KOPT-K1 (cell line): ENCODE measurements at regions not wholly inside any gene's neighbourhood (a gene's known extent, or its start where the extent isn't known, plus 50 kb on each side); places are given as distances from the start of the nearest gene placed in this dataset.
"Not testable (repeated sequence)": the region's sequence is repeated elsewhere in the genome, so short reads cannot be mapped to it uniquely, and the experiment has no call there.

ENCODE experiments used
- H3K27ac ChIP-seq: fragments of 200-600 bp; sonication (generic); 2 replicates; pipeline ENCODE4 v1.5.1; 2016; ENCODE audit warnings: antibody characterized with exemption, mild to moderate bottlenecking, low read depth, low read length; ENCODE audit not compliant: poor library complexity, severe bottlenecking
- H3K36me3 ChIP-seq: fragments of 200-600 bp; sonication (generic); 2 replicates; pipeline ENCODE4 v1.5.1; 2017; ENCODE audit warnings: antibody characterized with exemption, mild to moderate bottlenecking, low read length, moderate library complexity; ENCODE audit not compliant: insufficient read depth
- H3K9me3 ChIP-seq: fragments of 200-600 bp; sonication (generic); 2 replicates; pipeline ENCODE4 v1.5.1; 2017; ENCODE audit warnings: antibody characterized with exemption, low read length, mild to moderate bottlenecking; ENCODE audit not compliant: insufficient read depth, poor library complexity, severe bottlenecking

DNA sequence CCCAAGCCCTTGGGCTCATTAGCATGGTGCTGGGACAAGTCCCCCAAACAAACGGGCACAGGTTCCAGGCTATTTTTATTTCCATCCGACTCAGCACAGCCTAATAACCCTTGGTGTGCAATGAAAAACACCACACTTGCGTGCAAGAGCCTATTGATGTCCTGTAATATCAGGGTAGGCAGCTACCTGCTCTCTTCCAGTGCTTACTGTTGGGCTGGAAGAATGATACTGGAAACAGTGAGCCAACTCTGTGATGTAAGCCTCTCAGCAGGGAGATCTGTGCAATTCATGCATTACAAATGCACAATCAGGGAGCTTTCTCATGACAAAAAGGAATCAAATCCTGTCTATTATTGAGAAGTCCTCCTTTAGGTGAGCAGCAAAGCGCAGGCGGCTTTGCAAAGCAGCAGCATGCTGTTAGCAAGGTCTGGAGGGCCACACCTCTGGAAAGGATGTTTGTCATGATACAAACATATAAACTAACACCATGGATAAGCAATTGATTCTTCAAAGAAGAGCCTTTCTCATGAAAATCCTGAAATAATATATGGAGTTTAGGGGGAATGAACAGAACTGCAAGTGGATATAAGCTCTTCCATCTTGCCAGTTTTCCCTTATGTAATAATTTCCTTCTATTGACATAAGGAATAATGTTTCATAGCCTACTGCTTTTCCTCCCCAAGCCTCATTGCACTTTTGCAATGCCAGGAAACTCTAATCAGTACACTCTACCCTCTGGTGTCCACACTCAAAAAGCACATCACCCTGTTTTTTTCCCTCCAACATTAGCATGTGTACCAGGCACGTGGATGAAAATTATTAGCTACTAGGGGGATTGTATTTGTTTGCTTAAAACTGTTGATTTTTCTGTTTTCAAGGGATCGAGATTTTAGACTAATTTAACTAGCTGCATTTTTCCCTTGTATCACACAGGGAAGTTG lies 151.1 kb downstream of the ATP6V0E2 start:
- H3K36me3 ChIP-seq, H3K9me3 ChIP-seq, H3K27ac ChIP-seq: not testable (repeated sequence)

DNA sequence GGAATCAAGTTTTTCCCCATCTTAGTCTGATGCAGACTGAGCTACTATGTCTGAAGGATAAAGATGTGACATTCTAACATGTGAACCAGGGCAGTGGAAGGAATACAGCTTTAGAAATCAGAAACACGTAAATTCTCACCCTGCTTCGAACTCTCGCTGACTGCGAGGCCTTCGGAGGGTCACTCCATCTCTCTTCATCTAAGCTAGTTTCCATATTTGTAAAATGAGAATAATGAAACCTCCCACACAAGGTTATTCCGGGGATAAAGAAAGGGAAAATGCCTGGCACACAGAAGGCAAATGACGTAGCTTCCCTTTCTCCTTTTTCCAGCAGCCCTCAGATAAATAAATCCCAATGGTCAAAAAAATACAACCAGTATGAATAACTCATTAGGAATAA lies 152.0 kb downstream of the ATP6V0E2 start:
- not testable (repeated sequence) for H3K27ac ChIP-seq, H3K9me3 ChIP-seq, H3K36me3 ChIP-seq

DNA sequence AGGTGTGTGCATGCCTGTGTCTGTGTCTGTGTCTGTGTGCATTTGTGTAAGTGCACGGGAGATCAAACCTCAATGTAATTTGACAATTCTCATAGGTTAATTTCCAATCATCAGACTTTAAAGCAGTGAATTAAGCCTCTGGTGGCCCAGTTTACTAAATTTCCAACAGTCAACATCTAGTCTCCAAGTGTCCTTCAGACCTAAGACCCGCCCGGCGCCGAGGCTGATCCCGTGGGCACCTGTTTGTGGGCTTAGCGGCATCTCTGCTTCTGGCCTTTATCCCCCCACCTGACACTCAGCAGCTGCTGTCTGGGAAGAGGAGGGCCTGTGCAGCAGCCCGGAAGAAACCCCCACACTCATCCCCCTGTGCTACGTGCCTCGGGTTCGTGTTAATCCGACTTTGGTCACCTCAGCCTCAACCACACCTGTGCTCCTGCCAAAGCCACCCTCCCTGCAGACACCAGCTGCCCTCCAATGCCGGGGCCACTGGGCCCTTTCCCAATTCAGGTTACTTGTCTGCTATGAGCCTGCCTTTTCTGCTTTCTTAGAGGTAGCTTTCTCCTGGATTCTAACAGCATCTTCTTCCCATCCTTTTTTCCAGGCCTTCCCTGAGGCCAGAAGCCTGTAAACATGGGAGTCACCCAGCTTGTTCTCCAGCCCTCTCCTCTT lies 154.7 kb downstream of the ATP6V0E2 start:
- not testable (repeated sequence) for H3K27ac ChIP-seq, H3K9me3 ChIP-seq, H3K36me3 ChIP-seq

DNA sequence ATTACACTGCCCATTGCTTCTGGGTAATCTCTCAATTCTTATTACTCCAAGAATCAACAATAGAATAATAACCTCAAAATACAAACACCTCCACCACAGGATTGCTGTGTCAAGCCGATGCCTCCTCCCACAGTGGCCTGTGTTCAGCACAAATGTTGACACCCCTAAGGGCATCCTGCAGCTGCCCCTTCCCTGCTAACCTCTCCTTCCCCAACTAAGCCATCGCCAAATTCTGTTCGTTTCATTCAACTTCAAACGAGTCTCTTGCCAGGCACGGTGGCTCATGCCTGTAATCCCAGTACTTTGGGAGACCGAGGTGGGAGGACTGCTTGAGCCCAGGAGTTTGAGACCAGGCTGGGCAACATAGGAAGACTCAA lies 155.2 kb downstream of the ATP6V0E2 start:
- H3K36me3 ChIP-seq, H3K27ac ChIP-seq, H3K9me3 ChIP-seq: not testable (repeated sequence)

DNA sequence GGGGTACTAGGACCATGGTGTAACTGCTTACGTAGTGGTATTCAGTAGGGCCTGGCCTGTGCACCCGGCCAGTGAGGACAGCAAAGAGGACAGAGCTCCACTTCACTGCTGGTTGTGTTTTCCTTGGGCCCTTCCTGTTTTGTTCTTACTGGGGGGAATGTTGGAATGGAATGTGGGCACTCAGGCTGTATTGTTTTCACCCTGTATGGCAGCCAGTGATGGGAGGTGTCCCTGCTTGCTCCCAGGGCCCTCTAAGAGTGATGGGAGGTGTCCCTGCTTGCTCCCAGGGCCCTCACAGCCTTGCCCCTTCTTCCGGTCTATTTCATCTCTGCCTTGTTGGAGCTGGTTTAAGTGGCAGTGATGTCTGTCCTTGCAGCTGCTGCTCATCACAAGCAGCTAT lies 158.0 kb downstream of the ATP6V0E2 start:
- H3K36me3 ChIP-seq, H3K9me3 ChIP-seq, H3K27ac ChIP-seq: not testable (repeated sequence)

DNA sequence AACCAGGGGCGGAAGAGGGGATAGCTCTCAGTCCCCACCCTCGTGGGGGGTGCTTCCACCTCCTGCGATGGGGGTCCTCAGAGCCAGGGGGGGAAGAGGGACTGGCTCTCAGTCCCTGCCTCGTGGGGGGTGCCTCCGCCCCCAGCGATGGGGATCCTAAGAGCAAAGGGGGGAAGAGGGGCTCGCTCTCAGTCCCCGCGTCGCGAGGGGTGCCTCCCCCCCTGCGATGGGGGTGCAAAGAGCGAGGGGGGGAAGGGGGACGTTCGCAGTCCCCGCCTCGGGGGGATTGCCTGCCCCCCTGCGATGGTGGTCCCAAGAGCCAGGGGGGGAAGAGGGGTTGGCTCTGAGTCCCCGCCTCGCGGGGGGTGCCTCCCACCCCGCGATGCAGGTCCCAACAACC lies 159.9 kb downstream of the ATP6V0E2 start:
- H3K9me3 ChIP-seq, H3K36me3 ChIP-seq, H3K27ac ChIP-seq: not testable (repeated sequence)

DNA sequence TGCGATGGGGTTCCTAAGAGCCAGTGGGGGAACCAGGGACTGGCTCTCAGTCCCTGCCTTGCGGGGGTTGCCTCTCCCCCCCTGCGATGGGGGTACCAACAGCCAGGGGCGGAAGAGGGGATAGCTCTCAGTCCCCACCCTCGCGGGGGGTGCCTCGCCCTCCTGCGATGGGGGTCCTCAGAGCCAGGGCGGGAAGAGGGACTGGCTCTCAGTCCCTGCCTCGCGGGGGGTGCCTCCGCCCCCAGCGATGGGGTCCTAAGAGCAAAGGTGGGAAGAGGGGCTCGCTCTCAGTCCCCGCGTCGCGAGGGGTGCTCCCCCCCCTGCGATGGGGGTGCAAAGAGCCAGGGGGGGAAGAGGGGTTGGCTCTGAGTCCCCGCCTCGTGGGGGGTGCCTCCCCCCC lies 162.0 kb downstream of the ATP6V0E2 start:
- not testable (repeated sequence) for H3K9me3 ChIP-seq, H3K27ac ChIP-seq, H3K36me3 ChIP-seq

DNA sequence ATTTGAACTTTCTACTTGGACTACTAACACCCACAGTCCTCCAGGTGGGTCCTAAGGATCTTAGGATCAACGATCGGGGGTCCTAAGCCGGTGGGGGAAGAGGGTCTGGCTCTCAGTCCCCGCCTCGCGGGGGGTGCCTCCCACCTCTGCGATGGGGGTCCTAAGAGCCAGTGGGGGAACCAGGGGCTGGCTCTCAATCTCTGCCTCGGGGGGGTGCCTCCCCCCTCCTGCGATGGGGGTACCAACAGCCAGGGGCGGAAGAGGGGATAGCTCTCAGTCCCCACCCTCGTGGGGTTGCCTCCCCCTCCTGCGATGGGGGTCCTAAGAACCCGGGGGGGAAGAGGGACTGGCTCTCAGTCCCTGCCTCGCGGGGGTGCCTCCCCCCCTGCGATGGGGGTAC lies 165.3 kb downstream of the ATP6V0E2 start:
- H3K36me3 ChIP-seq, H3K27ac ChIP-seq, H3K9me3 ChIP-seq: not testable (repeated sequence)

DNA sequence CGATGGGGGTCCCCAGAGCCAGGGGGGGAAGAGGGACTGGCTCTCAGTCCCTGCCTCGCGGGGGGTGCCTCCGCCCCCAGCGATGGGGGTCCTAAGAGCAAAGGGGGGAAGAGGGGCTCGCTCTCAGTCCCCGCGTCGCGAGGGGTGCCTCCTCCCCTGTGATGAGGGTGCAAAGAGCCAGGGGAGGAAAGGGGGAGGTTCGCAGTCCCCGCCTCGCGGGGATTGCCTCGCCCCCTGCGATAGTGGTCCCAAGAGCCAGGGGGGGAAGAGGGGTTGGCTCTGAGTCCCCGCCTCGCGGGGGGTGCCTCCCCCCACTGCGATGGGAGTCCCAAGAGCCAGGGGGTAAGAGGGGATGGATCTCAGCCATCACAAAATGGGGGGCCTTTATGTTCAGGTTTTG lies 168.5 kb downstream of the ATP6V0E2 start:
- not testable (repeated sequence) for H3K9me3 ChIP-seq, H3K27ac ChIP-seq, H3K36me3 ChIP-seq

DNA sequence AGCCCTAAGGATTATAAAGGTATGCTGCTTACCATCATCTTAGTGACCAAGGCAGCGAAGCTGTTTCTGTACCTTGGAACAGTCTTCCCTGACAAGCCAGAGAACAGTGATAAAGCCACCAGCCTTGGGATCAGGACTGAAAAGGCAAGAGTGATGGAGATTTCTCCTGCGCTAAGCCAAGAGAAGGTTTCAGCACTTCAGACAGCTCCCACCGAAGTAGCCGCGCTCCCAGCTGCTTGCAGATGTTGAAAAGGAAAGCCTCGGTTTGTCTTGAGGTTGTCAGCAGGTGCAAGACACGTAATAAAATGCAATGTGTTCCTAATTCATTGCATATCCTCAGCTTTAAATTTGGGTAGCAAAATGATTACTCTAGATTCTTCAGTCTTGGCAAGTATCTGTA lies 171.0 kb downstream of the ATP6V0E2 start:
- not testable (repeated sequence) for H3K36me3 ChIP-seq, H3K27ac ChIP-seq, H3K9me3 ChIP-seq

DNA sequence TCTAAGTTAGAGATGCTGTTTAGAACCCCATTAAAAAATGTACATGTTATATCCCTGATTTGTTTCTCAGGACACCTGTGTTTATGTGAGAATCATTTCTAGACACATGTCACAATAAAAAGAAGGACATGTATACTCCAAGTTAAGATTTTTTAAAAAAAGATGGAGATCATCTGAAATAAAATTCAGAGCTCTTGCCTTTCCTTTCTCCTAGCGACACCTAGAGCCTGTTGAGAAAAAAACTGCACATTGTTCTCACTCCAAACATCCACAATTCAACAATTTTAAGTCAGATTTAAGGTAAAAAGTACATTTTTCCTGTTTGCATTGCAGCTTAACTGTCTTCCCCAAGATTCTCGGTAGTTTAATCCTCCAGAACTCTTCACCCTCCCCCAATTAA lies 171.8 kb downstream of the ATP6V0E2 start:
- not testable (repeated sequence) for H3K27ac ChIP-seq, H3K36me3 ChIP-seq, H3K9me3 ChIP-seq

DNA sequence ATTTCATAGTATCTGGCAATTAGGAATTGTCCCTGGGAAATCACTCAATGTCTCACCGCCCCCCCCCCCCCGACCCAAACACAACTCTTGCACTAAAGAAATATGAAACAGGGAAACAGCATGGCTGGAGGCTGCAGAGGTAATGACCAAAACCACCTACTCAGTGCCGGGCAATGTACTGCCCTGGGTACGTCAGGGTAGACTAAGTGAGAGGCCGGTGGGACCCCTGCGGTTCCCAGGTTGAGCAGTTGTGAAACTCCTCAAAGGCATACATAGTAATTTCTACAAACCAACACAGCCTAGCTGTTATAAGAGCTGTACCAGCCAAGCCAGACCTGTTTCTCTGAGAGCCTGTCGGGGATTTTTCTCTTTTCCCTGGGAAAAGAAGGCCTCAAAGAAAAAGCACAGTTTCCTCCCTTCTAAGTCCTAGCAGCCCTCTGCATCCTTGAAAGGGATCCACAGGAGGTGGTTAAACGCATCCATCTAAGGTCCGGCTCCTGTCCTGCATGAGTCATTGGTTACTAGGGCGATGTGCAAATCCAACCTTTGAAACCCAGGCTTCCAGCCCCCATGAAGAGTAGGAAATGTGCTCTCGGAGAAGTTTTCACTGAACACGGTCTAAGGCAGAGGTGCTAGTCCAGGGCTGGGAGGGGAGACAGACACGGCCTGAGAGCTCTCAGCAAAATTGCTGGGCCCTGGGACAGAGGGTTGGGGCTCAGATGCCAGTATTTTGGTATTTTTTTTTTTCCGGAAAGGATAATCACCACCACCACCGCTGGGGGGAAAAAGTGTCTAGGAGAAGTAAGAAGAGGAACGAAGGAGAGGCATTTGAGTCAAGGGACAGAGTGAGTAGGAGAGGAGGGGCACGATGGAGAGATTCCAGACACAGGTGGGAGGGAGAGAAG lies 172.8 kb downstream of the ATP6V0E2 start:
- H3K36me3 ChIP-seq, H3K27ac ChIP-seq, H3K9me3 ChIP-seq: not testable (repeated sequence)

DNA sequence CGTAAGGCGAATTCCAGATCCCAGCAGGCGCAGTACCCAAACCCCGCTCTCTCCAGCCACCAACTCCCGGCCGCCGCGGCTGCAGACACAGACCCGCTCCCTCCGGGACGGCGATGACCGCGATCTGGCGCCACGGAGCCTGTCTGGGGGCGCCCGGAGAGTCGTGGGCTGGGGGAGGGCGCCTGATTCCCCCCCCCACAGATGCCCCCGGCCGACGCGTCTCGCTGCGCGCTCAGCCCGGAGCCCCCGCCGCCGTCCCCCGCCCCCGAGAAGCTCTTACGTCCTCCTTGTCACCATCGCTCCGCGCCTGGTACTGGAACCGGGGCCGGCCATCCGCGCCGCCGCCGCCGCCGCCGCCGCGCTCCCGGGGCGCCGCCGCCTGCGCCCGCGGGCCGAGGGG lies 173.6 kb downstream of the ATP6V0E2 start:
- not testable (repeated sequence) for H3K9me3 ChIP-seq, H3K27ac ChIP-seq, H3K36me3 ChIP-seq

DNA sequence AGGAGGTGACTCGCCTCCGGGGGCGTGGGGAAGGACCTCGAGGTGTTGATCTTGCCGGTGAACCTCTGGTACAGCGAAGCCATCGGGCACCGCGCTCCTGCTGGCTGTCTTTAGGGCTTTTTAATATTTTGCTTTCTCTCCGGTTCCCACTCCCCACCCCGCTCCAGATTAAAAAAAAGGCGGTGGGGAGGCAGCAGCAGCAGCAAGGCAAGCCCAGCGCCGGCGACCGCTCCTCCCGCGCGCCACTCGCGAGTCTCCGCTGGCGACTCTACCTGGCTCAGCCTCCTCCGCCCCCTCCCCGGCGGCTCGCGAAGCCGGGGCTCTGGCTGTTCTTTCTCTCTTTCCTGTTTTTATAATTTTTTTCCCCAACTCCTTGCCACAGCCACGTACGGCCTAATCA lies 174.0 kb downstream of the ATP6V0E2 start:
- H3K36me3 ChIP-seq, H3K9me3 ChIP-seq: not testable (repeated sequence)

DNA sequence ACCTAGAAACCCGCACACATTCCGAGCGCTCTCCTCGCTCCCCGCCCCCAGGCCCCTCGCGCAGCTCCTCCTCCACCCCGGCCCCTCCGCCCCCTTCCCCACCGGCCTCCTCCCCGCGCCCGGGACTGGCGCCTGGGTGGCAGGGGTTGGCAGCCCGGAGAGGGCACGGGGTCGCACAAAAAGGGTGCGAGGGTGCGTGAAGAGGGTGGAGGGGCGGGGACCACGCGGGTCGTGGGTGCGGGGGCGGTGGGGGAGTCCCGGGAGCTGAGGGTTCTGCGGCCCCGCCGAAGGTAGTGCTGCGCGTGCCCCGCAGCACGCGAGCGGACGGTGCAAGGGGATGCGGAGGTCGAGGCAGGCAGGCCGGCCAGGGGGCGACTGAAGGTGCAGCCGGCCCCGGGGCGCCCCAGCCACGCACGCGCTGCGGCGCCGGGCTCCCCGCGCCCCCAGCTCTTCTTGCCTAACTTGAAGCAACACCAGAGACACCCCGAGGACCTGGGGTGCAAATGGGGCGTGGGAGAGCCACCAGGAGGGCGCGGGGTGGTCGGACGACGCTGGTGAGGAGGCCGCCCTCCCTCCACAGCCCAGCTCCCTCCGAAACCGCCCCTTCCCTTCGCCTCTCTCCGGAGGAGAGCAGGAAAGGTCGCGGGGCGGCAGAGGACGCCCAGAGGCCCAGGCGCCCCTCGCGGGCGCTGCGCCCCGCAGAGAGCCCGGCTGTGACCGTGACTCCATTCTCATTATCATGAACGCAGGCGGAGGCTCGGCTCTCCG lies 174.7 kb downstream of the ATP6V0E2 start:
- H3K9me3 ChIP-seq, H3K27ac ChIP-seq, H3K36me3 ChIP-seq: not testable (repeated sequence)

More for the DNA sequence above, 174.0 kb downstream of the ATP6V0E2 start:
- H3K27ac ChIP-seq, result not testable (repeated sequence)
